ENCODE measurements at regions not wholly inside any gene's neighbourhood (a gene's known extent, or its start where the extent isn't known, plus 50 kb on each side); places are given as distances from the start of the nearest gene placed in this dataset.

GRCh38 chr7:97623333-97623732 lies 108.6 kb upstream of the TAC1 start:
- DNase-seq (ENCODE audit: low read depth), result no peak

GRCh38 chr7:97630116-97630515 lies 101.8 kb upstream of the TAC1 start:
- no peak for DNase-seq (ENCODE audit: low read depth)

- no peak for DNase-seq (ENCODE audit: low read depth)
Observed at GRCh38 chr7:97635622-97636021, 96.3 kb upstream of the TAC1 start.

GRCh38 chr7:97639036-97639435 lies 92.8 kb upstream of the TAC1 start:
- DNase-seq (ENCODE audit: low read depth), result peak; percentile 54

- no peak for DNase-seq (ENCODE audit: low read depth)
Observed at GRCh38 chr7:97659363-97660045, 72.4 kb upstream of the TAC1 start.

GRCh38 chr7:97667359-97667758 lies 64.5 kb upstream of the TAC1 start:
- no peak for DNase-seq (ENCODE audit: low read depth)

- DNase-seq (ENCODE audit: low read depth), result no peak
Observed at GRCh38 chr7:97671571-97671970, 60.3 kb upstream of the TAC1 start.

- no peak for DNase-seq (ENCODE audit: low read depth)
Observed at GRCh38 chr7:97680622-97681021, 51.3 kb upstream of the TAC1 start.
